GM12872 (cell line): ENCODE measurements at regions not wholly inside any gene's neighbourhood (a gene's known extent, or its start where the extent isn't known, plus 50 kb on each side); places are given as distances from the start of the nearest gene placed in this dataset.

Experiments used
- TF ChIP-seq, protein P1 (sequence below): IDR thresholded peaks from 3 replicates; pipeline ENCODE4 v1.5.1; 2011; ENCODE audit warnings: low read depth, mild to moderate bottlenecking, low read length, moderate library complexity; ENCODE audit not compliant: insufficient read depth

DNA sequence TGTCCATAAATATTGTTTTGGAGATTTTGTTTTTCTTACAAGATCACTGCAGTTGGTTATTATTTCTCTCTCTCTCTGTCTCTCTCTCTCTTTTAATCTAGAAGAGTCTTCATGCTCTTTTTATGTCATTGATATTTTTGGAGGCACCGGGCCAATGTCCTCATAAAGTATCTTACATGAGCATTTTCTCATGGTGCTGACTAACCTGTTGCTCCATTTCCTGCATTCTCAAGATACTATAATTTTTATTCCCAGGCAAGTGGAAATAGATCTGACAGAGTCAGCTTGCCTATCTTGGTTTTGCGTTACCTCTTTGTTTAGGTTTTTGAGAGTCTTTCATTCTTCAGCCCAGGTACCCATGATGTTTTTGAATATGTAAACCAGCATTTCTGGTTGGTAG, 938.8 kb upstream of the FBXO33 start:
- TF ChIP-seq, protein P1, sequence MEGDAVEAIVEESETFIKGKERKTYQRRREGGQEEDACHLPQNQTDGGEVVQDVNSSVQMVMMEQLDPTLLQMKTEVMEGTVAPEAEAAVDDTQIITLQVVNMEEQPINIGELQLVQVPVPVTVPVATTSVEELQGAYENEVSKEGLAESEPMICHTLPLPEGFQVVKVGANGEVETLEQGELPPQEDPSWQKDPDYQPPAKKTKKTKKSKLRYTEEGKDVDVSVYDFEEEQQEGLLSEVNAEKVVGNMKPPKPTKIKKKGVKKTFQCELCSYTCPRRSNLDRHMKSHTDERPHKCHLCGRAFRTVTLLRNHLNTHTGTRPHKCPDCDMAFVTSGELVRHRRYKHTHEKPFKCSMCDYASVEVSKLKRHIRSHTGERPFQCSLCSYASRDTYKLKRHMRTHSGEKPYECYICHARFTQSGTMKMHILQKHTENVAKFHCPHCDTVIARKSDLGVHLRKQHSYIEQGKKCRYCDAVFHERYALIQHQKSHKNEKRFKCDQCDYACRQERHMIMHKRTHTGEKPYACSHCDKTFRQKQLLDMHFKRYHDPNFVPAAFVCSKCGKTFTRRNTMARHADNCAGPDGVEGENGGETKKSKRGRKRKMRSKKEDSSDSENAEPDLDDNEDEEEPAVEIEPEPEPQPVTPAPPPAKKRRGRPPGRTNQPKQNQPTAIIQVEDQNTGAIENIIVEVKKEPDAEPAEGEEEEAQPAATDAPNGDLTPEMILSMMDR, result no peak

DNA sequence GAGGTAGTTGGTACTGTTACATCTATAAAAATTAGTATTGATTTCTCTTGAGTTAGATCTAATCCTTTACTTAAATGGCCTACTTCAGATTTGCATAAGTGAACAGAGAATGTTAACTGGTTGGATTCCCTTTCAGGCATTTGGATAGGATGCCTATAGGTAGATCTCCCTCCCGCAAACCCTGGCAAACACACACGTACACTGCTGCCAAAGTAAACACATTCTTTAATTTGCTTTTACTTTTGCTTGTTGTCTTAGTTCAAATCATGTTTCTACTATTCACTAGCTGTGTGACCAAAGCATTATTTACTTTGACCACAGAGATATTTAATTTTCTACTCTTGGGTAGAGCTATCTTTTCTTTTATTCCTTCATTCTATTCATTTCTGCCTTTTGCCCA, 936.1 kb upstream of the FBXO33 start:
- TF ChIP-seq, protein P1, result no peak

DNA sequence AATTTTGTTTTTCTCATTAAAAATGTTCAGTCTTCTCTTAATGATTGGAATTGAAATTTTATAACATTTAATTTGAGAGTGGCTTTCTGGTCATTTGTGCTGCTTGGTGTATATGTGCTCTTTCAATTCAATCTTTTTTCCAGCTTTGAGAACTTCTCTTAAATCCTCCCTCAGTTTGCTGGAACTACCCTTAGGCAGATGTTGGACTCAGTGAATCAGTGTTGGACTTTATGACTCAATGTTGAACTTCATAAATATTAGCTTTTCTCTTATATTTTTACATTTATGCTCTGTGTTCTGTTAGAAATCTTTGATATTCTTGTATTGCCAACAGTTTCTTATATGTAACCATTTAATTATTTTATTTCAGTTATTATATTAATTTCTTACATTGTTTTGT, 935.5 kb upstream of the FBXO33 start:
- TF ChIP-seq, protein P1, result no peak

DNA sequence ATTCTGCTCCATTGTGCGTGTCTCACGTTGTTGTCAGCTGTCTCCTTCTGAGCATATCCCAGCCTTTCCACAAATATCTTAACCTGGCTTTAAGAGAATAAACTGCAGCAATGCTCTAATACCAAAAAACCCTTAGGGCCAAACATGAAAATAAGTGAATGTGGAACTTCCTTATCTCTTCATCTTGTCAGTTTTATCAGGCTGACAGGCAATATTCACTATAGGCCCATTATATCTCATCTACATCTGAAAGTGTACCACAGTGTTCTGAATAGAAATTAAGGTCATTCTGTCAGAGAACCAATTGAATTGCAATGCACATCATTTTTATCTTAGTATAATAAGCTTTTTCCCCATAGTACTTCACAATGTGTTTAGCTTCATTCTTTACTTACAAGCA, 933.1 kb upstream of the FBXO33 start:
- TF ChIP-seq, protein P1, result no peak

DNA sequence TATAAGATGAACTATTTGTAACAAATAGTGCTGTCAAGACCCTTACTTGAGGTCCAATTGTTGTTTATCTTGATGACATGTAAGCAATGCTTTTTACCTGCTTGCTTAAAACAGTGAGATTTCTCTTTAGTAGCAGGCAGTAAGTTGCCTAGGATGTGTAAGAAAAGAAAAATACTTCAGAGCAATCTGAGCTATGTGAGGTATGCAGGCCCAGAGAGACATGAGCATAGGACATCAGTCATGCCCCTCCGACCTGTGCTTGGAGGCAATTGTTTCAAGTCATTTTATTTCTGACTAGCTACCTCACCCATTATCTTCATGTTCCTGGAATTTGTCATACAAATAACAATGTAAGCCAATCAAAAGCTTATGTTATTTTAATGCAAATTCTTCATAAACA, 930.6 kb upstream of the FBXO33 start:
- TF ChIP-seq, protein P1, result no peak

DNA sequence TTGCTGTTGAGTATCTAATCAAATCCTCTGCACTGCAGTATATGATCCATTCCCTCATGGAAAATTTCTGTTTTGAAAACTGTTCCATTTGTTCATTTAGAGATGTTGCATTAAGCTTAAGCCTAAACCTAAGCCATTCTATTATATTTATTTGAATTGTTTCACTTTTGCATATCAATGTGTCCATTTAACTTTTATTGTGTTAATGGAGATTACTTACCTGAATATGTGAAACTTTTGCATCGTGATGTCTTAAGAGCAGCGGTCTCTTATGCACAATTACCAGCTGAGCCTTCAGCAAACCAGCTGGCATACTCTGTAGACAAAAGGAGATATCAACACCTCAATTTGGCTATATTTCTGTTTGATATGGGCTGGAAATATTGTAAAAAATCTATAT, 922.5 kb upstream of the FBXO33 start:
- TF ChIP-seq, protein P1, result no peak

DNA sequence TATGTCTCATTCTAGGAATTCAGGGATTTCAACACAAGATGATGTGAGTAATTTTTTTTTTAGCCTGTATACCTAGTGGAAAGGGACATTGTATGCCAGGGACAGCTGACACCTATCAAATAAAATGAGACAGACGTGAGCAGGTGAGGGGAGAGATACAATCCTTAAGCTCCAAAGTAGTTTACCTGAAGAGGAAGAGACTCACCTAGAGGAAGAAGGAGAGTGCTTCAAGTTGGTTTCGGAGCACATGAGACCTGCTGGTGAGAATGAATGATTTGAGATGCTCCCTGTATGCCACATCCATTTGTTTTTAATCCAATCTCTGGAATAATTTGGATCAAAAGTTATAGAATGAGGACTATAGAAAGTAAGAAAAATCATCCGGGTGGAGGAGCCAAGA, 915.4 kb upstream of the FBXO33 start:
- TF ChIP-seq, protein P1, result no peak

DNA sequence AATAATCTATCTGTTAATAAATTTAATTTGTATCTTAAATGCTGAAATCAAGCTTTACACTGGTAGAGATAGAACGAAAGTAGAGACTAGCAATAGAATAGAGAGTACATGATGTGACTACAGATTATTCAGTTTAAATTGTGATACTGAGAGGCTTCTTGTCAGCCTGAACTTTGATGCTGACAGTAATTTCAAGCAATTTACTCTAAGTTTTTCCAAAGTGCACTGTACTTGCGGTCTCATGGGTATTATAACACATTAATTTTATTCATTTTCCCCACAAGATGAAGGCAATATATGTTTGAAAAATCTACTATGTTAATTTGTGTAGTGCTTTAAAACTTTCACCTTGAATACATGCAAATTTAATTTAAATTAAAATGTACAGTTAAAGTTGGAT, 914.0 kb upstream of the FBXO33 start:
- TF ChIP-seq, protein P1, result no peak
